CD4-positive, CD25-positive, alpha-beta regulatory T cell (primary cell): ENCODE measurements at regions not wholly inside any gene's neighbourhood (a gene's known extent, or its start where the extent isn't known, plus 50 kb on each side); places are given as distances from the start of the nearest gene placed in this dataset.

Experiments
- ATAC-seq, 2 donors: fragments of 150-1000 bp; cut with Tn5 transposase; one replicate each; pipeline ENCODE4 v1.10.0; 2021; ENCODE audit warnings: low read depth in 2 of 2, moderate number of reproducible peaks in 2 of 2, moderate library complexity in 1 of 2
- DNase-seq, 3 donors: peaks; one replicate each; pipeline versions ENCODE4 v3.0.0 to v3.0.0-alpha.2; 2012 to 2022; ENCODE audit warnings: mixed read lengths in 1 of 3
- H3K27ac ChIP-seq: one replicate; pipeline ENCODE4 v1.7.0; 2013; ENCODE audit warnings: mild to moderate bottlenecking, low read length; ENCODE audit not compliant: insufficient read depth, poor library complexity, severe bottlenecking
- H3K27me3 ChIP-seq: one replicate; pipeline ENCODE4 v1.7.0; 2013; ENCODE audit warnings: low read length; ENCODE audit not compliant: control insufficient read depth, insufficient read depth
- H3K36me3 ChIP-seq: one replicate; pipeline ENCODE4 v1.7.0; 2013; ENCODE audit warnings: mild to moderate bottlenecking, low read length, moderate library complexity; ENCODE audit not compliant: control insufficient read depth, insufficient read depth
- H3K4me1 ChIP-seq: 2 replicates; pipeline ENCODE4 v1.7.0; 2013; ENCODE audit warnings: mild to moderate bottlenecking, low read length; ENCODE audit not compliant: insufficient read depth, control insufficient read depth, poor library complexity, severe bottlenecking
- H3K4me3 ChIP-seq: one replicate; pipeline ENCODE4 v1.7.0; 2013; ENCODE audit warnings: low read depth, mild to moderate bottlenecking, low read length, moderate library complexity
- H3K9me3 ChIP-seq, 2 experiments: 1 replicate in 1 of 2; 2 replicates in 1 of 2; pipeline ENCODE4 v1.7.0; 2013; ENCODE audit warnings: low read length in 2 of 2, mild to moderate bottlenecking in 1 of 2, moderate library complexity in 1 of 2; ENCODE audit not compliant: control insufficient read depth in 2 of 2
- H3K27ac Mint-ChIP-seq, 3 donors: one replicate each; pipeline ENCODE4 v1.8.0; 2020 to 2022; ENCODE audit warnings: mild to moderate bottlenecking in 3 of 3, mixed read lengths in 3 of 3, moderate library complexity in 2 of 3
- H3K27me3 Mint-ChIP-seq: one replicate; pipeline ENCODE4 v1.8.0; 2022; ENCODE audit warnings: mild to moderate bottlenecking, mixed read lengths
- H3K36me3 Mint-ChIP-seq: one replicate; pipeline ENCODE4 v1.8.0; 2020; ENCODE audit warnings: mixed read lengths
- H3K4me1 Mint-ChIP-seq, 4 donors: one replicate each; pipeline ENCODE4 v1.8.0; 2020 to 2022; ENCODE audit warnings: mixed read lengths in 4 of 4, mild to moderate bottlenecking in 1 of 4
- H3K4me3 Mint-ChIP-seq, 4 donors: one replicate each; pipeline ENCODE4 v1.8.0; 2020 to 2022; ENCODE audit warnings: mild to moderate bottlenecking in 4 of 4, mixed read lengths in 4 of 4, moderate library complexity in 3 of 4
- H3K9me3 Mint-ChIP-seq, 7 donors: one replicate each; pipeline ENCODE4 v1.8.0; 2020 to 2022; ENCODE audit warnings: mixed read lengths in 7 of 7, mild to moderate bottlenecking in 3 of 7, moderate library complexity in 2 of 7

DNA sequence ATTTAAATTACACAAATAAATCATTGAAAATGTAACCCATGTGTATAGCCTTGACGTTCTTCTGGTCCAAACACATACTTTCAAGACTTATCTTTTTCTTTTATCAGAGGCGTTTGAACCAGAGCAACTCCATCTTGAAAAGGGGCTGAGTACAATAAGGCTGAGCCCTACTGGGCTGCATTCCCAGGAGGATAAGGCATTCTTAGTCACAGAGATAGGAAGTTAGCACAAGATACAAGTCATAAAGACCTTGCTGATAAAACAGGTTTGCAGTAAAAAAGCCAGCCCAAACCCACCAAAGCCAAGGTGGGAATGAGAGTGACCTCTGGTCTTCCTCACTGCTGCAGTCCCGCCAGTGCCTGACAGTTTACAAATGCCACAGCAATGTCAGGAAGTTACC is 101.0 kb upstream of the IGSF10 start:
- Histone ChIP-seq H3K27ac (no peak overlapping the region), H3K9me3 (no peaks in the 10 kb centered on the region), H3K4me1 (no peaks in the 10 kb centered on the region), H3K36me3 (no peaks in the 10 kb centered on the region), H3K4me3 (no peak overlapping the region), H3K27me3 (no peaks in the 10 kb centered on the region)
- DNase-seq (no peak), ATAC-seq (no peak)
- H3K9me3 Mint-ChIP-seq: peaks cover 0 to 3% (median 0%) of the 10 kb centered on the region in 7 donors
- no peaks in the 10 kb centered on the region for H3K36me3 Mint-ChIP-seq
- H3K27me3 Mint-ChIP-seq: no peaks in the 10 kb centered on the region
- H3K4me1 Mint-ChIP-seq: no peaks in the 10 kb centered on the region
- no peak overlapping the region for H3K4me3 Mint-ChIP-seq
- no peak overlapping the region for H3K27ac Mint-ChIP-seq

DNA sequence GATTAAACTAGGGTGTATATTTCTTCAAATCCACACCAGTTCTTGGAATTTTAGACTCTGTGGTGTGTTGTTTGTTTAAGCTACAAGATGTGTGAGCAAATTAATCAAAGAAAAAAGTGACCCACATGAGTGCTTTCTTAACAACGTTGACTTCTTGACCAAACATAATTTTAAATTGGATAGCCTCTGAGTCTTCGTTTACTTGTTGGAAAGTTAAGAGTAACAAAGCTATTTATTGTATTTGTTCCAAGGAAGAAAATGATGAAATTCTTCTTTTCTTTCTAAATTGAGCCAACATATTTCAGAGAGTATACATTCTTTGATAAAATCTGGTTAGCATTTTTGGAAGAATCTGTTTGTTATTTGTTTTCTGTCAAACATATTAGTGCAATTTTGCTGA is 99.9 kb upstream of the IGSF10 start:
- DNase-seq (no peak), ATAC-seq (no peak)
- H3K27me3 ChIP-seq: no peaks in the 10 kb centered on the region
- H3K36me3 ChIP-seq: no peaks in the 10 kb centered on the region
- H3K27me3 Mint-ChIP-seq: no peaks in the 10 kb centered on the region
- H3K9me3 ChIP-seq: no peaks in the 10 kb centered on the region
- H3K4me3 Mint-ChIP-seq: no peak overlapping the region
- H3K4me1 ChIP-seq: no peaks in the 10 kb centered on the region
- no peak overlapping the region for H3K4me3 ChIP-seq
- no peak overlapping the region for H3K27ac Mint-ChIP-seq
- peaks cover 0 to 3% (median 0%) of the 10 kb centered on the region in 7 donors for H3K9me3 Mint-ChIP-seq
- H3K36me3 Mint-ChIP-seq: no peaks in the 10 kb centered on the region
- no peak overlapping the region for H3K27ac ChIP-seq
- no peaks in the 10 kb centered on the region for H3K4me1 Mint-ChIP-seq

DNA sequence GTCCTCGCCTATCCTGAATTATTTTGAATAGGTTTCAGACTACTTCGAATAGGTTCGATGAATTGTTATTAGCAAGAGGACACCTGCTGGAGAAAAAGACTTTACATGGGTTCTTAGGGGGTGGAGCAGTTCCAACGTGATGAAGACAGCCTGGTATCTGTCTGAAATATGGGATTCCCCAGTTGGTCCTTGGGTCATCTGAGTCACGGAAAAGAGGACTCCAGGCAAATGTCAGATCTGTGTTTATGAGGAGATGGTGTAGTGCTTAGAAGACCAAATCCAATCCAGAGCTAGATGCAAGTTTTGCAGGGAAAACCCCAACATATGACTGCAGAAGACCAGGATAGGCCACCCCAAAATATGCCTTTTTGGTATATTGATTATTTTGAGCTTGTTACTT is 98.9 kb upstream of the IGSF10 start:
- Mint-ChIP-seq H3K27me3 (no peaks in the 10 kb centered on the region), H3K9me3 (peaks cover 0 to 3% (median 0%) of the 10 kb centered on the region in 7 donors), H3K27ac (no peak overlapping the region), H3K4me1 (no peaks in the 10 kb centered on the region), H3K4me3 (no peak overlapping the region), H3K36me3 (no peaks in the 10 kb centered on the region)
- no peaks in the 10 kb centered on the region for H3K9me3 ChIP-seq
- H3K4me1 ChIP-seq: no peaks in the 10 kb centered on the region
- no peak for ATAC-seq
- no peaks in the 10 kb centered on the region for H3K27me3 ChIP-seq
- no peaks in the 10 kb centered on the region for H3K36me3 ChIP-seq
- H3K27ac ChIP-seq: no peak overlapping the region
- DNase-seq: no peak
- no peak overlapping the region for H3K4me3 ChIP-seq

DNA sequence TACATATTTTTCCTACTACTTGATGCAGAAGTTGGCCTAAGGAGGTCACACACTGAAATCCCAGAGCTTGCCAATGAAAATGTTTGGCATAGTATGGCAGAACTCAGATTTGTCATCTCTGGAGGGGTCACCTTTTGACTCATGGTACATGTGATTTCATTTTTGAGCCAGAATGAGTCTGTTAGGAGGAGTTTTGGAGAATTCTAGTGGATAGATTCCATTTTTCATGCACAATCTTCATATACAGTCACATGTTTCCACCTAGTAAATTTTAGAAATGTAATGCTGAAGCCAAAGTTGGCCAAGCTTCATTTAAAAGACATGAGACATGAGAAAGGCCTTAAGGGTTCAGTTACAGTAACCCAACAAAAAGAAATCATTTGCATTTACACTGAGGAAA is 97.8 kb upstream of the IGSF10 start:
- H3K27me3 Mint-ChIP-seq: no peaks in the 10 kb centered on the region
- H3K27ac Mint-ChIP-seq: no peak overlapping the region

DNA sequence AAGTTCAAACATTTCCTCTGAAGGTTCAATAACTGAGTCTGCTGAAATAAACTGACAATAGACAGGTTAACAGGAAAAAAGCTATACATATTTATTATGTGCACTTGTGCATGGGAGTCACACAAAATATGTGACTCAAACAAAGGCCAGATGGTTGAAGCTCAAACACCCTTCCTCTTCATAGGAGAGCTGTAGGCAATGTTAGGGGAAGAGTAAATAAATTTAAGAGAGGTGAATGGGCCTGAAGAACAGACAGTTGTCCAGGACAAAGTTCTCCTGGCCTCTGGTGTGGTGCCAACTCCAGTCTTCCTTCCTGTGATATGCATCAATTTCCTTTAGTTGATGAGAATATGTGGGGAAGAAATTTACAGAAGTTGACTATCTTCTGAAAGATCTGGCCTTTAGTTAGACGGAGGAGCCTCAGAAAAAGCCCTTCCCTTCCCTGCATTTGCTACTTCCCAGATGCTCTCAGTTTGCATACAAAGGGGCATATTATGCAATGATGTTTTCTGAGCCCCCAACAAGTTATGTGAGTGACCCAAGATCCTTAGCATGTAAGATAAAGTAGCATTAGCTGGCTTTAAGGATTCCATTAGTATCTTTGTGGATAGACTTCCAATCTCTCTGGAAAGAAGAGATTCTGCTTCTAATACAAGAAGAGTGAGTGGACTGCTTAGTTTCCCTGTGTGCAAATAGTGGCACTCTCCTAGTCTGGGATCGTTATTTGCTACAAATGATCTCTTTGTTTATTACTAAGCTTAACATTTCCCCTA is 96.4 kb upstream of the IGSF10 start:
- H3K4me1 Mint-ChIP-seq: no peaks in the 10 kb centered on the region
- no peaks in the 10 kb centered on the region for H3K27me3 ChIP-seq
- no peak overlapping the region for H3K4me3 ChIP-seq
- H3K9me3 Mint-ChIP-seq: no peaks in the 10 kb centered on the region
- H3K36me3 ChIP-seq: no peaks in the 10 kb centered on the region
- no peaks in the 10 kb centered on the region for H3K27me3 Mint-ChIP-seq
- no peaks in the 10 kb centered on the region for H3K9me3 ChIP-seq
- no peak for DNase-seq
- H3K4me1 ChIP-seq: no peaks in the 10 kb centered on the region
- no peak overlapping the region for H3K27ac ChIP-seq
- no peaks in the 10 kb centered on the region for H3K36me3 Mint-ChIP-seq
- ATAC-seq: no peak
- no peak overlapping the region for H3K4me3 Mint-ChIP-seq
- no peak overlapping the region for H3K27ac Mint-ChIP-seq

More for the DNA sequence above, 97.8 kb upstream of the IGSF10 start:
- Histone ChIP-seq H3K27ac (no peak overlapping the region), H3K36me3 (no peaks in the 10 kb centered on the region), H3K4me1 (no peaks in the 10 kb centered on the region), H3K9me3 (no peaks in the 10 kb centered on the region), H3K27me3 (no peaks in the 10 kb centered on the region), H3K4me3 (no peak overlapping the region)
- no peaks in the 10 kb centered on the region for H3K9me3 Mint-ChIP-seq
- DNase-seq (no peak), ATAC-seq (no peak)
- no peaks in the 10 kb centered on the region for H3K4me1 Mint-ChIP-seq
- no peak overlapping the region for H3K4me3 Mint-ChIP-seq
- H3K36me3 Mint-ChIP-seq: no peaks in the 10 kb centered on the region

DNA sequence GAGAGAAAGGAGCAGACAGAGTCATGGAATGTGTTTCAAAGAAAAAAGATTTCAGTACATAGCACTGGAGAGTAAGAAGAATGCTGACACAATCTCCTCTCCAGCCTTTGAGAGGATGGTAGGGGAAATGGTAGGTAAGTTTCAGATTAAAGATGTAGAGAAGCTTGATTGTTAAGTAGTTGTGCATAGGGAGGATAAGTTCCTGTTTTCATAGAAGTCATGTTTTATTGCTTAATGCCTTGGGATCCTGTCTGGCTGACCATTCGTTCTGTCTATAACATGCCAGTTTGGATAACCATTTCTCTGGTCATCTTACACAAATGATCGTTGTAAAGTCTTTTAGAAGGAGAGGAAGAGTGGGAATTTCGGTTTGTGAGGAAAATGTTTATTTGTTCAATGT is 95.7 kb upstream of the IGSF10 start:
- no peaks in the 10 kb centered on the region for H3K27me3 Mint-ChIP-seq
- Histone ChIP-seq H3K4me1 (no peaks in the 10 kb centered on the region), H3K9me3 (no peaks in the 10 kb centered on the region), H3K4me3 (no peak overlapping the region), H3K27ac (no peak overlapping the region), H3K36me3 (no peaks in the 10 kb centered on the region), H3K27me3 (no peaks in the 10 kb centered on the region)
- H3K36me3 Mint-ChIP-seq: no peaks in the 10 kb centered on the region
- H3K9me3 Mint-ChIP-seq: no peaks in the 10 kb centered on the region
- no peaks in the 10 kb centered on the region for H3K4me1 Mint-ChIP-seq
- no peak overlapping the region for H3K4me3 Mint-ChIP-seq
- ATAC-seq (no peak), DNase-seq (no peak)
- H3K27ac Mint-ChIP-seq: no peak overlapping the region

DNA sequence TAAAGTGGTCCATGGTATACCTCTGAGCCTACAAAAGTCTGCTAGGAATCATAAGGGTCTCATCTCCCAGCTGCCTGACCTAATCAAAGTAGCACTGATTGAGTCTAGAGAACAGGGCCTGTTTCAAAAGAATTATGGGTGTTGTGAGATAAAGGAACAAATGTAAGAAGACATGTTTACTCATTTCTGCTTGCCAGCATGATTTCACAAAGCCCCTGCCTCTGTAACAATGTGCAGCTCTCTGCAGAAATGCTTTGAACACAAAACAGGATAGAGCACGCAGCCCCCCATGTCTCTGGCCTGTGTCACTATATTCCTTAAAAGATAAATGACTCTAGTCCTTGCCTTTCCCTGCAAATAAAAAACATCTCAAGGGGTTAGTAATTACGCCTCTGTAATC is 94.7 kb upstream of the IGSF10 start:
- Mint-ChIP-seq H3K36me3 (no peaks in the 10 kb centered on the region), H3K4me3 (no peak overlapping the region), H3K27ac (no peak overlapping the region), H3K9me3 (no peaks in the 10 kb centered on the region), H3K27me3 (no peaks in the 10 kb centered on the region), H3K4me1 (no peaks in the 10 kb centered on the region)
- Histone ChIP-seq H3K36me3 (no peaks in the 10 kb centered on the region), H3K4me3 (no peak overlapping the region), H3K27ac (no peak overlapping the region), H3K27me3 (no peaks in the 10 kb centered on the region), H3K4me1 (no peaks in the 10 kb centered on the region), H3K9me3 (no peaks in the 10 kb centered on the region)
- ATAC-seq (no peak), DNase-seq (no peak)

DNA sequence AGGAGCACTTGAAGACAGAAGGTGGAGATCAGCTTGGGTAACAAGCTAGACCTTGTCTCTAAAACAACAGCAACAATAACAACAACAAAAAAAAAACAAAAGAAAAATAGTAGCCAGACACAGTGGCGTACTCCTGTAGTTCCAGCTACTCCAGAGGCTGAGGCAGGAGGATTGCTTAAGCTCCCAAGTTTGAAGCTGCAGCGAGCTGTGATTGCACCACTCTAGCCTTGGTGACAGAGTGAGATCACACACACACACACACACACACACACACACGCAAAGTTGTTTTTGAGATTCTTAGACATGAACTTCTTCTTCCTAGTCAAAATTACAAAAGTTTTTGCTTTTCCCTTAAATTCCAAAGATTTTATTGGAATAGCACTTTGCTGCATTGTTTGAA is 93.0 kb upstream of the IGSF10 start:
- Histone ChIP-seq H3K27ac (no peak overlapping the region), H3K36me3 (no peaks in the 10 kb centered on the region), H3K4me1 (no peaks in the 10 kb centered on the region), H3K27me3 (no peaks in the 10 kb centered on the region), H3K4me3 (no peak overlapping the region), H3K9me3 (no peaks in the 10 kb centered on the region)
- Mint-ChIP-seq H3K27ac (no peak overlapping the region), H3K4me3 (no peak overlapping the region), H3K27me3 (peaks cover 4% of the 10 kb centered on the region), H3K9me3 (no peaks in the 10 kb centered on the region), H3K36me3 (no peaks in the 10 kb centered on the region), H3K4me1 (no peaks in the 10 kb centered on the region)
- DNase-seq (no peak), ATAC-seq (no peak)
